ENCODE measurements at regions not wholly inside any gene's neighbourhood (a gene's known extent, or its start where the extent isn't known, plus 50 kb on each side); places are given as distances from the start of the nearest gene placed in this dataset.
"Not testable (repeated sequence)": the region's sequence is repeated elsewhere in the genome, so short reads cannot be mapped to it uniquely, and the experiment has no call there.

DNA sequence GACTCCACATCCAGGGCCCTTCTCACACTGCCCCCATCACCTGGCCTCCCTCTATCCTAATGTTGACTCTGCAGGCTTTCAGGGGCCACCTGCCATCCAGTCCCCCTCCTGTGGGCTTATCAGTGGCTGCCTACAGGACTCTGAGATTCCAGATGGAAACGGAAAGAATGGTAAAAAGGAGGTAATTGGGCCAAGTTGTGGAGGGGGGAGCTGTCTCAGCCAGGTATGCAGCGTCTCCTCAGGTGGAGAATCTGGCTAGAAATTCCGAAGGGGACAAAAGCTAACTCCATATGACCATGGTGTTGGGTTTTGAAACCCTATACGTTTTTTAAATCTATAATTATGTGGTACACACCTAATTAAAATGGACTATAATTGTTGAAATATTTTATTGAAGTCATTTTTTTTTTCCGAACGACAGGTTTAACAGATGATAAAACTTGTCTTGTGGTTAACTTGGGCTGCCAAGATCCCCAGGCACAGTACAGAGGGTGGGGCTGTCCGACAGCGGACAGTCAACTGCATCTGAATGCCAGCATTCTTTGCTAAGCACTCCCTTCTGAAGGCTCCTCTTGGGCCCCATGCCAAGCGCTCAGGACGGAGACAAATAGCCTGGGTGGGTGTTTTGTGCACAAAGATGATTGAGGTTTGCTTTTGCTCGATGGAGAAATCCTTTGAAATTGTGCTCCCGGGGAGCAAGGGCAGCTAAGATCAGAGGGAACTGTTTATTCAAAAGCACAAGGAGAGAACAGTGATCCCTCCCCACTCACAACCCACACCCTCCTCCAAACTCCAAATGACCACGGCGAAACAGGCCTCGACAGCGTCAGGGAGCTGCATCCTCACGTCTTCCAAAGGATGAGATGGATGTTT, 365.6 kb downstream of the BCL11B start:
- no peak overlapping the region for H3K4me3 Mint-ChIP-seq
- no peaks in the 10 kb centered on the region for H3K36me3 Mint-ChIP-seq (ENCODE audit: low read depth)
- no peak overlapping the region for H3K27ac Mint-ChIP-seq
- DNase-seq = no peak
- H3K9me3 Mint-ChIP-seq = no peaks in the 10 kb centered on the region
- no peaks in the 10 kb centered on the region for H3K27me3 Mint-ChIP-seq
- peaks cover 3% of the 10 kb centered on the region for H3K4me1 Mint-ChIP-seq (ENCODE audit: low read depth)

DNA sequence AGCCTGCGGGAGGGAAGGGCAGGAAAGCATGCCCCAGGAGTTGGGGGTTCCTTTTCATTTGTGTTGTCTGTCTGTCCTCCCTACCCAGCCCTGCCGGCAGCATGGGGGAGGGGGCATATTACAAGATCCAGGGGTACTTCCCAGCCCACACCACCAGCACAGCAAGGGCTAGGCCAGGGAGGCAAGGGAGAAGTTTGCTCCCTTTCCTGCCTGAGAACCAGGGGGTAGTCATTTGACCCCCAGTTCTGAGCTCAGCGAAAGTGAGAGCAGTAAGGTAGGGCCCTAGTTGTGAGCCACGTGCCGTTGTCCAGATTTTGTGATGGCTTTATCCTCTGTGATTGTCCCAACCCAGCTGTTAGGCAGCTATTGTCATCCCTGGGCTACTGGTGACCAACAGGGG, 364.7 kb downstream of the BCL11B start:
- H3K9me3 Mint-ChIP-seq = no peaks in the 10 kb centered on the region
- no peaks in the 10 kb centered on the region for H3K27me3 Mint-ChIP-seq
- H3K36me3 Mint-ChIP-seq (ENCODE audit: low read depth) = no peaks in the 10 kb centered on the region
- DNase-seq = no peak
- no peak overlapping the region for H3K27ac Mint-ChIP-seq
- no peak overlapping the region for H3K4me3 Mint-ChIP-seq
- peaks cover 9% of the 10 kb centered on the region for H3K4me1 Mint-ChIP-seq (ENCODE audit: low read depth)

DNA sequence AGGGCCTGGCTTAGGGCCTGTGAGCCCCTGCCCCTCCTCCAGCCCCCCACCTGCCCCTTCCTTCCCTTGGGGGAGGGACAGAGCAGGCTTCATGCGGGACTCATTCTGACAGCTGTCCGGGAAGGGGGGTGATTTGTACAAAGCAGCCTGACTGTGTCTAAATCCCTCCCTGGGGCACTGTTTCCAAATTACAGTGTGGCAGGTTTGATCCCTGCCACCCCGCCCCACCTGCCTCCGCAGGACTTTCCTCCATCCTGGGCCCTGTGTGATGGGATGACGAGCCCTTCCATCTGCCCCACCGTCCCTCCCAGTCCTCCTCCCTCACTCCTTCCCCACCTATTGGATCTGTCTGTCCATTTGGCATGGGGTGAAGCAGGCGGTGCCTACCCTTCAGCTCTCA, 363.9 kb downstream of the BCL11B start:
- H3K36me3 Mint-ChIP-seq (ENCODE audit: low read depth) = no peaks in the 10 kb centered on the region
- H3K4me1 Mint-ChIP-seq (ENCODE audit: low read depth) = peaks cover 17% of the 10 kb centered on the region
- H3K4me3 Mint-ChIP-seq = no peak overlapping the region
- H3K27ac Mint-ChIP-seq = no peak overlapping the region
- H3K27me3 Mint-ChIP-seq = no peaks in the 10 kb centered on the region
- no peaks in the 10 kb centered on the region for H3K9me3 Mint-ChIP-seq
- DNase-seq = no peak

DNA sequence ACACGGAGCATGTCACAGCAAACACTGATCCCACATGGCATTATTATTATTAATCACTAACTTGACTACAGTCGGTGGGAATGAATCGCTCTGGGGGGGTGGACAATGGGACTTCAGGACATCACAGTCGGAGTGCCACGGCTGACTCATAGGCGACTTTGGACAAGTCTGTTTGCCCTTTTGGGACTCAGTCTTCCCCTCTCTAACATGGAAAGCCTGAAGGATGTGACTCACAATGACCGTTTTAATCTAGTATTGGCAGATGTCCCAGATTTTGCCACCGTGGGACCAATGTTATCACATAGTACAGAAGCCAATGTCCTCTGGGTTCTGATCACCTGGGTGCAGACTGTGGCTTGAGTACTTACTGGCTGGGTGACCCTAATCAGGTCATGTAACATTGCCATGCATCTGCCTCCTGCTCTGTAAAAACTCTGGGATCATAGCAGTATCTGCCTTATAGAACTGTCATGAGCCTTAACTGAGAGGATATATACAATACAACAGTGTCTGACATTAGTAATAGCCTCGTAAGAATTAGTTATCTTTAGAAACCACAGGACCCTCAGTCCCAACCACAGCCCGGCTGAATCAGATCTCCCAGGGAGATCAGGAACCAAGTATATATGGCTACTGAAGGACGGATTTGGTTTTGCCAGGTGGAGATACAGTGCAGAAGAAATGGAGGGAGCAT, 362.6 kb downstream of the BCL11B start:
- H3K27me3 Mint-ChIP-seq = no peaks in the 10 kb centered on the region
- H3K36me3 Mint-ChIP-seq (ENCODE audit: low read depth) = no peaks in the 10 kb centered on the region
- H3K4me3 Mint-ChIP-seq = no peak overlapping the region
- peaks cover 20% of the 10 kb centered on the region for H3K4me1 Mint-ChIP-seq (ENCODE audit: low read depth)
- H3K9me3 Mint-ChIP-seq = no peaks in the 10 kb centered on the region
- H3K27ac Mint-ChIP-seq = peak overlapping the region; percentile 30
- DNase-seq = no peak

DNA sequence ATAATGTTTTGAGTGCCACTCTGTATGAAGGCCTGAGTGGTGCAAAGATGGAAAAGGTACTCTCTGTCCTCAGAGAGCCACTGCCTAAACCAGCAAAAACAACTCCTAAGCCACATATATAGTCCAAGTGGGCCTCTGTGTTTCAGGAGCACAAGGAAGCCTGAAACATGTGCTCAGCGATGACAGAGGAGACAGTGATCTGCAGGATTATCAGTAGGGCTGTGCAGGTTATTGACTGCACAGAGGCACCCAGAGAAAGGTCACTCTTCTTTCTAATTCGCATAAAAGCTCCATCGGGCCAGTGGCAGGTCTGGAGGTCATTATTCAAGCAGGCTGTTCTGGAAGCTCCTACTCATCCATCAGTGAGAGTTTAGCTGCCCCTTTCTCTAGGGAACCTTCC, 361.9 kb downstream of the BCL11B start:
- no peak for DNase-seq
- H3K27me3 Mint-ChIP-seq = no peaks in the 10 kb centered on the region
- H3K4me1 Mint-ChIP-seq (ENCODE audit: low read depth) = peaks cover 17% of the 10 kb centered on the region
- H3K9me3 Mint-ChIP-seq = no peaks in the 10 kb centered on the region
- no peaks in the 10 kb centered on the region for H3K36me3 Mint-ChIP-seq (ENCODE audit: low read depth)
- H3K27ac Mint-ChIP-seq = no peak overlapping the region
- H3K4me3 Mint-ChIP-seq = no peak overlapping the region

DNA sequence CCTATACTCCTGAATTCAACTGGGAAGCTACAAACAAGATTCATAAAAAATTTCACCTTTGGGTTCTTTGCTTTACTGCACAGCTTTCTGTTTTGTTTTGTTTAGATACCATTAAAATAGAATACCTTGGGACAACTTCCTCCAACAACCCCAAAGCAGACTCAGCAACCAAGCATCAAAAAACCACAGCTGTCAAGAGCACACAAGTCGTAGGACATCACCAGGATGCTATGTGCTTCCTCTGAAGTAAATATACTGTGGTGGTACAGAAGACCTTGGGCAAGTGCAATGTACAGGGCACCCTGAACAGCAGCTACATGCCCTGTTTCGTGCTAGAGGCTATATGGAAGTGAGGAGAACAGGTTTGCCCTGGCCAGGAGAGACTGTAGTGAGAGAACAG, 359.3 kb downstream of the BCL11B start:
- Mint-ChIP-seq H3K27ac (peak overlapping the region; percentile 1), H3K4me3 (no peak overlapping the region)

DNA sequence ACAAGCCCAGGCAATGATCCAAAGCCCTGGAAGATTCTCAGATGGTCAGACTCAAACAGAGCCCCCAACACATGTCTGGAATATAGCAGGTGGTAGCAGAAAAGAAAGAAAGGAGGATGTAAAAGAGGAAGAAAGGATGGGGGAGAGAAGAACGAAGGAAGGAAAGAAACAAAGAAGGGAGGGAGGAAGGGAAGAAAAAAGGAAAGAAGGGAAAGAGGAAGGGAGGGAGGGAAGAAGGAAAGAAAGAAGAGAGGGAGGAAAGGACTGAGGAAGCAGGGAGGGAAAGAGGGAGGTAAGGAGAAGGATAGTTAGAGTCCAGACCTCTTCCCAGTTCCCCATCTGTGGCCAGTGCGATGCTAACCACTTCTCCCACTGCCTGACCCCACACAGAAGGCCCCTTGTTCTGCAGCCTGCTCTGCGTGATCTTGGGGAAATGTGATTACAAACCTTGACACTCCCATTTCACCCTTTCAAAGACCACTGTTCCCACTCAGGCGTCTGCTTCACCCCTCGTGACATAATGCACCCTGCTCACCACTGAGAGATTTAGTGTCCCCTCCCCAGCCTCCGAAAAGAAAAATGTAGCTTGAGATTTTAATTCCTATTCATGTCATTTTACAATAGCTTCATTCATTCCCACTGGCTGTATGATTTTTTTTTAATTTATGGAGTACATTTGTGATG, 357.9 kb downstream of the BCL11B start:
- no peaks in the 10 kb centered on the region for H3K9me3 Mint-ChIP-seq

More for the DNA sequence above, 359.3 kb downstream of the BCL11B start:
- DNase-seq = no peak
- no peaks in the 10 kb centered on the region for H3K9me3 Mint-ChIP-seq
- no peaks in the 10 kb centered on the region for H3K36me3 Mint-ChIP-seq (ENCODE audit: low read depth)
- H3K4me1 Mint-ChIP-seq (ENCODE audit: low read depth) = peaks cover 22% of the 10 kb centered on the region
- H3K27me3 Mint-ChIP-seq = no peaks in the 10 kb centered on the region

DNA sequence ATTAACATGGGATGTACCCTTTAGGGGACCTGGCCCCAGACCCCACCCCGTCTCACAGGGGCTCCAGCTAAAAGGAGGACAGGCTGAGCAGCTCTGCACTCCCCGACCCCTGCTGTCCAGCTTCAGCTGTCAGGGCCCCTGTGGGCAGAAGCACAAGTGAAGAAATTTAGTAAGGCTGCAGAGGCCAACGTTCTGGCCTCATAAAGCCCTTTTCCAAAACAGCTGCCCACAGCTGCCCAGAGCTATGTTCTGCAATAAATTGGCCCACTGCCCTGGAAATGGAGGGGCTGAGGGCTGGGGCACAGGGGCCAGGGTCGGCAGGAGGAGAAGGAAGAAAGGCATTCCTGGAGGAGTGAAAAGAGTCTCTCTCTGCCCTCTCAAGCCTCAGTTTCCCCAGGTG, 357.1 kb downstream of the BCL11B start:
- DNase-seq = no peak
- Mint-ChIP-seq H3K27ac (no peak overlapping the region), H3K4me3 (no peak overlapping the region), H3K4me1 (ENCODE audit: low read depth) (peaks cover 22% of the 10 kb centered on the region), H3K36me3 (ENCODE audit: low read depth) (no peaks in the 10 kb centered on the region), H3K9me3 (no peaks in the 10 kb centered on the region), H3K27me3 (no peaks in the 10 kb centered on the region)

More for the DNA sequence above, 357.9 kb downstream of the BCL11B start:
- Mint-ChIP-seq H3K4me3 (no peak overlapping the region), H3K27ac (no peak overlapping the region), H3K4me1 (ENCODE audit: low read depth) (peaks cover 22% of the 10 kb centered on the region), H3K36me3 (ENCODE audit: low read depth) (no peaks in the 10 kb centered on the region), H3K27me3 (no peaks in the 10 kb centered on the region)
- no peak for DNase-seq

DNA sequence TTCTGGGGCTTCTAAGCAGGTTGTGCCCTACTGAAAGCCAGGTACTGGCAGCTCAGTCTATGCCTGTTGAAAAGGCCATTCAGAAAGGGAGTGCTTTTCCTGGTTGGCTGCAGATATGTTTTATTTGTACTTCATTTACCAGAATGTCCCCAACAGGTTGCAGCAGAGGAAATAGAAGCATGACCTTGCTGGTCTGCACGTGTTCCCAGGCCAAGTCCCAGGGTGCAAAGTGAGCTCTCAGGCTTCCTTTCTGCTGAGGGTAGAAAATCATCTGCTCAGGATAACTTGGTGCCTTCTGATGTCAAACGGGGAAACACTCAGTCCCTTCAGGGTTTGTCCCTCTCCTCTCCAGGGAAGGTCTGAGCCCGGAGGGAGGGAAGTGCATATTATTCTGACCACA, 356.4 kb downstream of the BCL11B start:
- no peak for DNase-seq
- Mint-ChIP-seq H3K27ac (no peak overlapping the region), H3K4me1 (ENCODE audit: low read depth) (peaks cover 22% of the 10 kb centered on the region), H3K27me3 (no peaks in the 10 kb centered on the region), H3K4me3 (no peak overlapping the region), H3K9me3 (no peaks in the 10 kb centered on the region), H3K36me3 (ENCODE audit: low read depth) (no peaks in the 10 kb centered on the region)

DNA sequence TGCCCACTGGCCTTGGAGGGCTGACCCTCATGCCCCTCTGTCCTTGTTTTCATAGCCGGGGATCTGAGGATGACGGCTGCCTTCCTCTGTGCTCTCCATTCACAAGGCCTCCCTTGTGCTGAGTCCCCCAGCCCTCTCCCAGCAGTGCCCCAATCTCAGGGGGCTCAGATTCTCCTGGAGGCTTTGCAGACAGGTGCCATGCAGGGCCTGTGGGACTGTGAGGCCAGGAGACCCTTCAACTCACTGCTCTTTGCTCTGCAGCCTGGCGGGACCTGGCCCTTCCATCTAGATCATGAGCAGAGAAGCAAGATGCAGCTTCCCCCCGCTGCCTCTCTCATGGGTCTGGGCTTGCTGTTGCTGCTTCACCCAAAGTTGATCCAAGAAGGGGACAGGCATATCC, 356.0 kb downstream of the BCL11B start:
- no peaks in the 10 kb centered on the region for H3K36me3 Mint-ChIP-seq (ENCODE audit: low read depth)
- H3K9me3 Mint-ChIP-seq = no peaks in the 10 kb centered on the region
- no peak overlapping the region for H3K27ac Mint-ChIP-seq
- no peaks in the 10 kb centered on the region for H3K27me3 Mint-ChIP-seq
- DNase-seq = no peak
- peaks cover 22% of the 10 kb centered on the region for H3K4me1 Mint-ChIP-seq (ENCODE audit: low read depth)
- no peak overlapping the region for H3K4me3 Mint-ChIP-seq

DNA sequence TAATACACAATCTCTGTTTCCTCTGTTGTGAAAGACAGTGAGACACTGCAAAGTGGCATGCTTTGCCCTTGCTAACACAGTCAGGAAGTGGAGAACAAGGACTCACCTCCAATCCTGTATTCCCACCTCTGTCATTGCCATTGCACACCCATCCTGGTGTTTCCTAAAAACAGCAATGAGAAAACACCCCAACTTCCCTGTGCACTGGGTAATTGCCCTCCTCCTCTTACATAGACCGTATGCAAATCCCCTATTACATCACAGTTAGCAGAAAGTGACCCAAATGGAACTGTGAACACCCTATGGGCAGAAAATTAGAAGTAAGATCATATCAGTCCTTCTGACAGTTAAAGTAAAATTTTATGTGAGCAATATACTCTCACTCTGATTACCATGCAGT, 355.5 kb downstream of the BCL11B start:
- DNase-seq = no peak
- H3K9me3 Mint-ChIP-seq = no peaks in the 10 kb centered on the region
- peaks cover 21% of the 10 kb centered on the region for H3K4me1 Mint-ChIP-seq (ENCODE audit: low read depth)
- no peak overlapping the region for H3K4me3 Mint-ChIP-seq
- H3K27me3 Mint-ChIP-seq = no peaks in the 10 kb centered on the region
- no peaks in the 10 kb centered on the region for H3K36me3 Mint-ChIP-seq (ENCODE audit: low read depth)
- no peak overlapping the region for H3K27ac Mint-ChIP-seq

DNA sequence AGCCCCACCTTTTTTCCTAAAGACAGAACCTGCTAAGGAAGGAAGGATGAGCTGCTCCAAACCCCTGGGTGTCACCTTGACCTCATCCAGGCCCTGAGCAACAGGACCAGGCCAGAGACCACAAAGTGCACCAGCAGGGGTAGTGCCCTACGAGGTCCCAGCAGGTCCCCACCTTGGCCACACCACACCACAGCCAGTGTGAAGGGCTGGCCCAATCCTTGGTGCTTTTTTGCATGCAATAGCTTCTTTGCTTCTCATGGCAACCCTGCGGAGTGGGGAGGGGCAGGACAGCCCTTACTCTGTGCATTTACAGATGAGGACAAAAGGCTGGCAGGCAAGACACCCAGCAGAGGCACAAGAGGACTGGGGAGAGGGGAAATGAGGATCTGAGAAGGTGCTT, 352.6 kb downstream of the BCL11B start:
- no peak overlapping the region for H3K4me3 Mint-ChIP-seq
- H3K36me3 Mint-ChIP-seq (ENCODE audit: low read depth) = no peaks in the 10 kb centered on the region
- H3K27ac Mint-ChIP-seq = no peak overlapping the region
- H3K4me1 Mint-ChIP-seq (ENCODE audit: low read depth) = peaks cover 6% of the 10 kb centered on the region
- peaks cover 10% of the 10 kb centered on the region for H3K9me3 Mint-ChIP-seq
- no peaks in the 10 kb centered on the region for H3K27me3 Mint-ChIP-seq
- DNase-seq = peak; percentile 14

DNA sequence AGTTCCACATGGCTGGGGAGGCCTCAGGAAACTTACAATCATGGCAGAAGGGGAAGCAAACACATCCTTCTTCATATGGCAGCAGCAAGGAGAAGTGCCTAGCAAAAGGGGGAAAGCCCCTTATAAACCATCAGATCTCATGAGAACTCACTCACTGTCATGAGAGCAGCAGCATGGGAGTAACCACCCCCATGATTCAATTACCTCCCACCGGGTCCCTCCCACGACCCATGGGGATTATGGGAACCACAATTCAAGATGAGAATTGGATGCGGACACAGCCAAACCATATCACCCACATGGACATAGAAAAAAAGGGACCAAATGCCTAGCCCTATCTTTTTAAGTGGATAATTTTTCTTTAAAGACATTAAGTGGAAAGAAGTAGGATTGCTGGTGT, 350.7 kb downstream of the BCL11B start:
- Mint-ChIP-seq H3K4me1 (ENCODE audit: low read depth) (peaks cover 18% of the 10 kb centered on the region), H3K9me3 (peaks cover 10% of the 10 kb centered on the region)
- H3K4me3 Mint-ChIP-seq; H3K27ac Mint-ChIP-seq; H3K27me3 Mint-ChIP-seq; DNase-seq; H3K36me3 Mint-ChIP-seq (ENCODE audit: low read depth): not testable (repeated sequence)

DNA sequence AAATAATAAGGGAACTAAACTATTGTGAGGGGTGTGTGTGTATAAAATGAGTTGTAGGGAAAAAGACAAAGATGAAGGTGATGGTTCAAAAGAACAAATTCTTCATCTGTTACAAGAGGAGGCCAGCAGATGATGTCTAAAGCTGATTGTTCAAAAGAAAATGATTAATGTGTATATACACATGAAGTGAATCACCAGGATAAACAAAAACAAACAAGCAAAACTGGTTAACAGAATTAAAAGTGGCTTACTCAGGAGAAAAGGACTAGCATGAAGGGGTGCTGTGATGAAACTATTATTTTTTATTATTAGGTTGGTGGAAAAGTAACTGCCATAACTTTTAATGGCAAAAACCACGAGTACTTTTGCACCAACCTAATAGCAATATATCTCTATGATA, 348.4 kb downstream of the BCL11B start:
- Mint-ChIP-seq H3K4me3 (no peak overlapping the region), H3K9me3 (peaks cover 10% of the 10 kb centered on the region), H3K27ac (no peak overlapping the region), H3K27me3 (no peaks in the 10 kb centered on the region), H3K36me3 (ENCODE audit: low read depth) (no peaks in the 10 kb centered on the region), H3K4me1 (ENCODE audit: low read depth) (peaks cover 28% of the 10 kb centered on the region)
- no peak for DNase-seq

DNA sequence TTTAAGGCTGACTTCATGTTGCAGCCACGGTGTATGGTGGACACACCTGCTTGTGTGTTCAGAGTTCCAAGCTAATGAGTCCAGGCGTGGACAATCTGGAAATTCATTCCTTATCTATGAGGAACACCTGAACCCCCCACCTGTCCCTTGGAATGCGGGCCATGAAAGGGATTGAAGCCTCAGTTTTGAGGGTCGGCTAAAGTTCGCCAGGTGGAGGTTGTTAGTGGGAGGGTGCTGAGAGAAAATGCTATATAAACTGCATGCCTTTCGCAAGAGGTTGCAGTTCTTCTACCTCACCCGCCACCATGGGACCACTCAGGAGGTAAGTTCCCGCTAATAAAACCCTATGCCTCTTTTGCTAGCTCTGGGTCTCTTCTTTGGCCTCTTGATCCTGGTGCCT, 348.0 kb downstream of the BCL11B start:
- peak; percentile 0 for DNase-seq
- H3K9me3 Mint-ChIP-seq = peaks cover 10% of the 10 kb centered on the region
- no peaks in the 10 kb centered on the region for H3K36me3 Mint-ChIP-seq (ENCODE audit: low read depth)
- H3K27me3 Mint-ChIP-seq = no peaks in the 10 kb centered on the region
- peaks cover 29% of the 10 kb centered on the region for H3K4me1 Mint-ChIP-seq (ENCODE audit: low read depth)
- H3K4me3 Mint-ChIP-seq = no peak overlapping the region
- no peak overlapping the region for H3K27ac Mint-ChIP-seq
